DOHH2 (cell line): ENCODE measurements at regions not wholly inside any gene's neighbourhood (a gene's known extent, or its start where the extent isn't known, plus 50 kb on each side); places are given as distances from the start of the nearest gene placed in this dataset.

Source experiments
- H3F3A ChIP-seq: fragments of 200-600 bp; sonication (generic), shearing (Covaris generic); 2 replicates; pipeline ENCODE4 v1.6.0; 2016; ENCODE audit warnings: antibody characterized with exemption, mild to moderate bottlenecking; ENCODE audit not compliant: control insufficient read depth, insufficient read depth
- H3K27ac ChIP-seq: fragments of 200-600 bp; sonication (generic); 2 replicates; pipeline ENCODE4 v1.5.1; 2014; ENCODE audit warnings: low read depth, mild to moderate bottlenecking, low read length, moderate library complexity
- H3K27me3 ChIP-seq: fragments of 200-600 bp; sonication (generic); 2 replicates; pipeline ENCODE4 v1.6.1; 2014; ENCODE audit warnings: mild to moderate bottlenecking, low read length, mixed read lengths; ENCODE audit not compliant: control insufficient read depth
- H3K36me3 ChIP-seq: fragments of 200-600 bp; sonication (generic); 2 replicates; pipeline ENCODE4 v1.6.1; 2014; ENCODE audit warnings: mild to moderate bottlenecking, low read length, moderate library complexity, mixed read lengths; ENCODE audit not compliant: control insufficient read depth
- H3K4me1 ChIP-seq: fragments of 200-600 bp; sonication (generic); 2 replicates; pipeline ENCODE4 v1.6.1; 2014; ENCODE audit warnings: mild to moderate bottlenecking, low read length, mixed read lengths; ENCODE audit not compliant: control insufficient read depth
- H3K4me2 ChIP-seq: fragments of 200-600 bp; sonication (generic); 2 replicates; pipeline ENCODE4 v1.6.0; 2014; ENCODE audit warnings: mild to moderate bottlenecking, low read length, moderate library complexity
- H3K4me3 ChIP-seq: fragments of 200-600 bp; sonication (generic); 2 replicates; pipeline ENCODE4 v1.5.1; 2014; ENCODE audit warnings: mild to moderate bottlenecking, low read length, mixed read lengths
- H3K79me2 ChIP-seq: fragments of 200-600 bp; sonication (generic); 2 replicates; pipeline ENCODE4 v1.6.1; 2014; ENCODE audit warnings: mild to moderate bottlenecking, low read length, mixed read lengths; ENCODE audit not compliant: control insufficient read depth
- H3K9me2 ChIP-seq: fragments of 200-600 bp; sonication (generic); replicated peaks from 2 replicates; pipeline ENCODE4 v1.6.1; 2014; ENCODE audit warnings: mild to moderate bottlenecking, low read length, mixed read lengths; ENCODE audit not compliant: control insufficient read depth
- H3K9me3 ChIP-seq: fragments of 200-600 bp; sonication (generic); 2 replicates; pipeline ENCODE4 v1.6.1; 2014; ENCODE audit warnings: antibody characterized with exemption, low read length, mixed read lengths; ENCODE audit not compliant: control insufficient read depth, insufficient read depth
- H4K20me1 ChIP-seq: fragments of 200-600 bp; sonication (generic); 2 replicates; pipeline ENCODE4 v1.6.0; 2014; ENCODE audit warnings: low read depth, mild to moderate bottlenecking, antibody characterized with exemption, low read length, moderate library complexity; ENCODE audit not compliant: control insufficient read depth, insufficient read depth
- CTCF ChIP-seq: fragments of 200-600 bp; sonication (generic); IDR thresholded peaks from one replicate; pipeline ENCODE4 v1.5.1; 2014; ENCODE audit warnings: antibody characterized with exemption, mild to moderate bottlenecking, low read depth, low read length; ENCODE audit not compliant: poor library complexity, severe bottlenecking
- EZH2phosphoT487 ChIP-seq: fragments of 200-600 bp; sonication (generic); IDR thresholded peaks from 2 replicates; pipeline ENCODE4 v1.6.1; 2017; ENCODE audit warnings: borderline replicate concordance, mild to moderate bottlenecking, antibody characterized with exemption, low read length, moderate library complexity, mixed read lengths

GRCh38 chr11:70645537-70645936 is 247.2 kb downstream of the CTTN start:
- Histone ChIP-seq H3K9me3 (no peaks in the 10 kb centered on the region), H3K79me2 (no peaks in the 10 kb centered on the region), H3K4me2 (no peak overlapping the region), H3K9me2 (no peaks in the 10 kb centered on the region), H3K27me3 (no peaks in the 10 kb centered on the region), H4K20me1 (no peaks in the 10 kb centered on the region), H3K4me1 (no peaks in the 10 kb centered on the region), H3F3A (no peaks in the 10 kb centered on the region), H3K36me3 (no peaks in the 10 kb centered on the region), H3K4me3 (no peak overlapping the region), H3K27ac (no peak overlapping the region)
- no peak for TF ChIP-seq CTCF
- no peak for TF ChIP-seq EZH2phosphoT487

- Histone ChIP-seq H3K9me3 (no peaks in the 10 kb centered on the region), H3K4me1 (no peaks in the 10 kb centered on the region)
Measured at GRCh38 chr11:70646272-70647049, 248.1 kb downstream of the CTTN start.

GRCh38 chr11:70647188-70648166 is 249.1 kb downstream of the CTTN start:
- no peak overlapping the region for H3K4me2 ChIP-seq
- TF ChIP-seq CTCF (no peak), EZH2phosphoT487 (no peak)
- no peaks in the 10 kb centered on the region for H3K9me2 ChIP-seq
- H3K4me3 ChIP-seq = no peak overlapping the region
- no peaks in the 10 kb centered on the region for H3K79me2 ChIP-seq
- no peaks in the 10 kb centered on the region for H3K36me3 ChIP-seq
- no peak overlapping the region for H3K27ac ChIP-seq
- H4K20me1 ChIP-seq = no peaks in the 10 kb centered on the region
- H3K4me1 ChIP-seq = no peaks in the 10 kb centered on the region
- no peaks in the 10 kb centered on the region for H3K9me3 ChIP-seq
- no peaks in the 10 kb centered on the region for H3F3A ChIP-seq
- H3K27me3 ChIP-seq = no peaks in the 10 kb centered on the region

More at GRCh38 chr11:70646272-70647049, 248.1 kb downstream of the CTTN start:
- Histone ChIP-seq H3K36me3 (no peaks in the 10 kb centered on the region), H3K4me2 (no peak overlapping the region), H3K27me3 (no peaks in the 10 kb centered on the region), H3K4me3 (no peak overlapping the region), H3K79me2 (no peaks in the 10 kb centered on the region), H3K9me2 (no peaks in the 10 kb centered on the region), H4K20me1 (no peaks in the 10 kb centered on the region), H3F3A (no peaks in the 10 kb centered on the region), H3K27ac (no peak overlapping the region)
- TF ChIP-seq CTCF (no peak), EZH2phosphoT487 (no peak)
